ENCODE measurements at regions not wholly inside any gene's neighbourhood (a gene's known extent, or its start where the extent isn't known, plus 50 kb on each side); places are given as distances from the start of the nearest gene placed in this dataset.

DNA sequence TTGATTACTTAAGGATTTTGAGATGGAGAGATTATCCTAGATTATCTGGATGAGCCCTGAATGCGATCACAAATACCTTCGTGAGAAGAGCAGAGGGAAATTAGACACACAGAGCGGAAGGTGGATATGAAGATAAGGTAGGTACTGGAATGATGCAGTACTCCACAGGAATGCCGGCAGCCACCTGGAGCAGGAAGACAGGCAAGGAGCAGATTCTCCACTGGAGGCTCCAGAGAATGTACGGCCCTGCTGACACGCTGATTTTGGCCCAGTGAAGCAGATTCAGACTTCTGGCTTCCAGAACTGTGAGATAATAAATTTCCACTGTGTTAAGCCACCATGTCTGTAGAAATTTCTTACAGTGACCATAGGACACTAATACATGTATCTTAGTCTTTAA, 79.4 kb upstream of the PITX2 start:
- TF ChIP-seq RAD21 (IDR thresholded peaks at IDR 0.05; ENCODE audit: insufficient read depth, low read depth, low read length): no peak
- no peak for TF ChIP-seq BACH1 (IDR thresholded peaks at IDR 0.05; ENCODE audit: borderline replicate concordance)
- TF ChIP-seq, protein P1, sequence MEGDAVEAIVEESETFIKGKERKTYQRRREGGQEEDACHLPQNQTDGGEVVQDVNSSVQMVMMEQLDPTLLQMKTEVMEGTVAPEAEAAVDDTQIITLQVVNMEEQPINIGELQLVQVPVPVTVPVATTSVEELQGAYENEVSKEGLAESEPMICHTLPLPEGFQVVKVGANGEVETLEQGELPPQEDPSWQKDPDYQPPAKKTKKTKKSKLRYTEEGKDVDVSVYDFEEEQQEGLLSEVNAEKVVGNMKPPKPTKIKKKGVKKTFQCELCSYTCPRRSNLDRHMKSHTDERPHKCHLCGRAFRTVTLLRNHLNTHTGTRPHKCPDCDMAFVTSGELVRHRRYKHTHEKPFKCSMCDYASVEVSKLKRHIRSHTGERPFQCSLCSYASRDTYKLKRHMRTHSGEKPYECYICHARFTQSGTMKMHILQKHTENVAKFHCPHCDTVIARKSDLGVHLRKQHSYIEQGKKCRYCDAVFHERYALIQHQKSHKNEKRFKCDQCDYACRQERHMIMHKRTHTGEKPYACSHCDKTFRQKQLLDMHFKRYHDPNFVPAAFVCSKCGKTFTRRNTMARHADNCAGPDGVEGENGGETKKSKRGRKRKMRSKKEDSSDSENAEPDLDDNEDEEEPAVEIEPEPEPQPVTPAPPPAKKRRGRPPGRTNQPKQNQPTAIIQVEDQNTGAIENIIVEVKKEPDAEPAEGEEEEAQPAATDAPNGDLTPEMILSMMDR (IDR thresholded peaks at IDR 0.05 in 2 of 3, conservative IDR thresholded peaks at IDR 0.05 in 1 of 3; ENCODE audit: control insufficient read depth in 2 of 3, extremely low read depth in 1 of 3, insufficient read depth in 1 of 3, low read depth in 3 of 3, low read length in 3 of 3): no peak
- no peak for TF ChIP-seq HDAC6 (IDR thresholded peaks at IDR 0.05; ENCODE audit: unreplicated experiment)
